HL-60 (cell line): ENCODE measurements at regions not wholly inside any gene's neighbourhood (a gene's known extent, or its start where the extent isn't known, plus 50 kb on each side); places are given as distances from the start of the nearest gene placed in this dataset.

Experiments used
- GABPA ChIP-seq: IDR thresholded peaks from 2 replicates; pipeline ENCODE4 v1.6.1; 2012; ENCODE audit warnings: low read depth
- POLR2AphosphoS5 ChIP-seq: IDR thresholded peaks from 2 replicates; pipeline ENCODE4 v1.6.1; 2012; ENCODE audit warnings: low read depth
- SPI1 ChIP-seq: IDR thresholded peaks from 2 replicates; pipeline ENCODE4 v1.6.1; 2012; ENCODE audit warnings: low read depth, mild to moderate bottlenecking, borderline replicate concordance
- TF ChIP-seq, protein P1 (sequence below): IDR thresholded peaks from one replicate; pipeline ENCODE4 v1.5.1; 2011; ENCODE audit warnings: low read length, control low read depth, inconsistent platforms; ENCODE audit not compliant: insufficient read depth
- TF ChIP-seq, protein P2 (sequence below): IDR thresholded peaks from 2 replicates; pipeline ENCODE4 v1.6.1; 2012; ENCODE audit warnings: low read depth; ENCODE audit not compliant: insufficient replicate concordance

DNA sequence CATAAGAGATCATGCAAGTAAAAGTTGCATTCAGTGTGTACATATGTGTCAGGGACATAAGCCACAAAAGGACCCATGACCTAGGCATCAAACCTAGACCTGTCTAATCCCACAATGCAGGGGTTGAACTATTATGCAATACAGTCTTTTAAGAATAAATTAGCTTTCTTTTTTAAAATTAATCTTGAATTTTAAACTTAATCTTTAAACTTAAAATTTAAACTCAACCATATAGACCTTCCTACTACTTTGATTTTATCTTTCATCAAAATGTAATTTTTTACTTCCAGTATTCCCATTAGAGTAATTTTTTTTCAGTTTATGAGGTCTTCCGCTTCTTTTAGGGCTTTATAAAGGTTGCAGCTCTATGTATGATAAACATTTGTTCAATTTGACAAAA, 702.9 kb downstream of the SUCLG1 start:
- no peak for TF ChIP-seq SPI1
- TF ChIP-seq, protein P1, sequence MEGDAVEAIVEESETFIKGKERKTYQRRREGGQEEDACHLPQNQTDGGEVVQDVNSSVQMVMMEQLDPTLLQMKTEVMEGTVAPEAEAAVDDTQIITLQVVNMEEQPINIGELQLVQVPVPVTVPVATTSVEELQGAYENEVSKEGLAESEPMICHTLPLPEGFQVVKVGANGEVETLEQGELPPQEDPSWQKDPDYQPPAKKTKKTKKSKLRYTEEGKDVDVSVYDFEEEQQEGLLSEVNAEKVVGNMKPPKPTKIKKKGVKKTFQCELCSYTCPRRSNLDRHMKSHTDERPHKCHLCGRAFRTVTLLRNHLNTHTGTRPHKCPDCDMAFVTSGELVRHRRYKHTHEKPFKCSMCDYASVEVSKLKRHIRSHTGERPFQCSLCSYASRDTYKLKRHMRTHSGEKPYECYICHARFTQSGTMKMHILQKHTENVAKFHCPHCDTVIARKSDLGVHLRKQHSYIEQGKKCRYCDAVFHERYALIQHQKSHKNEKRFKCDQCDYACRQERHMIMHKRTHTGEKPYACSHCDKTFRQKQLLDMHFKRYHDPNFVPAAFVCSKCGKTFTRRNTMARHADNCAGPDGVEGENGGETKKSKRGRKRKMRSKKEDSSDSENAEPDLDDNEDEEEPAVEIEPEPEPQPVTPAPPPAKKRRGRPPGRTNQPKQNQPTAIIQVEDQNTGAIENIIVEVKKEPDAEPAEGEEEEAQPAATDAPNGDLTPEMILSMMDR: no peak
- TF ChIP-seq, protein P2, sequence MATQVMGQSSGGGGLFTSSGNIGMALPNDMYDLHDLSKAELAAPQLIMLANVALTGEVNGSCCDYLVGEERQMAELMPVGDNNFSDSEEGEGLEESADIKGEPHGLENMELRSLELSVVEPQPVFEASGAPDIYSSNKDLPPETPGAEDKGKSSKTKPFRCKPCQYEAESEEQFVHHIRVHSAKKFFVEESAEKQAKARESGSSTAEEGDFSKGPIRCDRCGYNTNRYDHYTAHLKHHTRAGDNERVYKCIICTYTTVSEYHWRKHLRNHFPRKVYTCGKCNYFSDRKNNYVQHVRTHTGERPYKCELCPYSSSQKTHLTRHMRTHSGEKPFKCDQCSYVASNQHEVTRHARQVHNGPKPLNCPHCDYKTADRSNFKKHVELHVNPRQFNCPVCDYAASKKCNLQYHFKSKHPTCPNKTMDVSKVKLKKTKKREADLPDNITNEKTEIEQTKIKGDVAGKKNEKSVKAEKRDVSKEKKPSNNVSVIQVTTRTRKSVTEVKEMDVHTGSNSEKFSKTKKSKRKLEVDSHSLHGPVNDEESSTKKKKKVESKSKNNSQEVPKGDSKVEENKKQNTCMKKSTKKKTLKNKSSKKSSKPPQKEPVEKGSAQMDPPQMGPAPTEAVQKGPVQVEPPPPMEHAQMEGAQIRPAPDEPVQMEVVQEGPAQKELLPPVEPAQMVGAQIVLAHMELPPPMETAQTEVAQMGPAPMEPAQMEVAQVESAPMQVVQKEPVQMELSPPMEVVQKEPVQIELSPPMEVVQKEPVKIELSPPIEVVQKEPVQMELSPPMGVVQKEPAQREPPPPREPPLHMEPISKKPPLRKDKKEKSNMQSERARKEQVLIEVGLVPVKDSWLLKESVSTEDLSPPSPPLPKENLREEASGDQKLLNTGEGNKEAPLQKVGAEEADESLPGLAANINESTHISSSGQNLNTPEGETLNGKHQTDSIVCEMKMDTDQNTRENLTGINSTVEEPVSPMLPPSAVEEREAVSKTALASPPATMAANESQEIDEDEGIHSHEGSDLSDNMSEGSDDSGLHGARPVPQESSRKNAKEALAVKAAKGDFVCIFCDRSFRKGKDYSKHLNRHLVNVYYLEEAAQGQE: no peak
- no peak for TF ChIP-seq POLR2AphosphoS5
- TF ChIP-seq GABPA: no peak
